DND-41 (cell line): ENCODE measurements at regions not wholly inside any gene's neighbourhood (a gene's known extent, or its start where the extent isn't known, plus 50 kb on each side); places are given as distances from the start of the nearest gene placed in this dataset.
"Not testable (repeated sequence)": the region's sequence is repeated elsewhere in the genome, so short reads cannot be mapped to it uniquely, and the experiment has no call there.

Source experiments
- ATAC-seq: fragments of 200-7000 bp; cut with Tn5 transposase; 3 replicates; pipeline ENCODE4 v1.9.1; 2021; ENCODE audit warnings: low read depth; ENCODE audit not compliant: insufficient read depth
- DNase-seq: peaks from one replicate; pipeline ENCODE4 v3.0.0-alpha.2; 2020
- H2AFZ ChIP-seq: 2 replicates; pipeline ENCODE4 v1.6.0; 2012; ENCODE audit warnings: low read depth, low read length
- H3K27ac ChIP-seq: 2 replicates; pipeline ENCODE4 v1.5.1; 2012; ENCODE audit warnings: low read length, inconsistent platforms
- H3K27me3 ChIP-seq: fragments of 200-600 bp; sonication (generic); 2 replicates; pipeline ENCODE4 v1.6.0; 2012; ENCODE audit warnings: low read length, mild to moderate bottlenecking, inconsistent platforms; ENCODE audit not compliant: insufficient read depth, poor library complexity
- H3K36me3 ChIP-seq: 2 replicates; pipeline ENCODE4 v1.5.1; 2012; ENCODE audit warnings: low read length, inconsistent platforms; ENCODE audit not compliant: insufficient read depth
- H3K4me1 ChIP-seq: 2 replicates; pipeline ENCODE4 v1.5.1; 2012; ENCODE audit warnings: mild to moderate bottlenecking, low read length; ENCODE audit not compliant: insufficient read depth
- H3K4me2 ChIP-seq: 2 replicates; pipeline ENCODE4 v1.6.0; 2012; ENCODE audit warnings: mild to moderate bottlenecking, moderate library complexity, low read length, inconsistent platforms; ENCODE audit not compliant: insufficient read depth
- H3K4me3 ChIP-seq, 2 experiments: fragments of 200-600 bp in 1 of 2; shearing (Covaris generic) in 1 of 2; 2 replicates each; pipeline ENCODE4 v1.5.1; 2012 to 2016; ENCODE audit warnings: inconsistent platforms in 2 of 2, low read length in 2 of 2, mild to moderate bottlenecking in 2 of 2, low read depth in 1 of 2, moderate library complexity in 1 of 2
- H3K79me2 ChIP-seq: 2 replicates; pipeline ENCODE4 v1.6.0; 2012; ENCODE audit warnings: low read length, inconsistent platforms; ENCODE audit not compliant: insufficient read depth
- H3K9ac ChIP-seq: 2 replicates; pipeline ENCODE4 v1.6.0; 2012; ENCODE audit warnings: low read depth, mild to moderate bottlenecking, inconsistent platforms, low read length, moderate library complexity
- H3K9me3 ChIP-seq: 2 replicates; pipeline ENCODE4 v1.5.1; 2012; ENCODE audit warnings: low read length, moderate library complexity, mild to moderate bottlenecking, inconsistent platforms; ENCODE audit not compliant: insufficient read depth, severe bottlenecking
- H4K20me1 ChIP-seq: 2 replicates; pipeline ENCODE4 v1.6.0; 2012; ENCODE audit warnings: low read length; ENCODE audit not compliant: insufficient read depth
- CTCF ChIP-seq: IDR thresholded peaks from 2 replicates; pipeline ENCODE4 v1.5.1; 2012; ENCODE audit warnings: borderline replicate concordance, low read length, moderate library complexity, mild to moderate bottlenecking; ENCODE audit not compliant: poor library complexity, severe bottlenecking; ENCODE audit errors: extremely low read depth
- EZH2 ChIP-seq: IDR thresholded peaks from 3 replicates; pipeline ENCODE4 v1.6.1; 2012; ENCODE audit warnings: borderline replicate concordance, low read depth, mild to moderate bottlenecking, moderate library complexity, low read length, inconsistent platforms; ENCODE audit not compliant: severe bottlenecking

GRCh38 chr1:226461087-226461486 lies 53.2 kb upstream of the PARP1 start:
- no peaks in the 10 kb centered on the region for H3K27me3 ChIP-seq
- DNase-seq (no peak), ATAC-seq (no peak)
- H3K4me3 ChIP-seq: no peak overlapping the region
- H4K20me1 ChIP-seq: no peaks in the 10 kb centered on the region
- H3K36me3 ChIP-seq: no peaks in the 10 kb centered on the region
- no peak overlapping the region for H3K27ac ChIP-seq
- H3K9me3 ChIP-seq: no peaks in the 10 kb centered on the region
- TF ChIP-seq EZH2: no peak
- no peak for TF ChIP-seq CTCF
- H3K9ac ChIP-seq: no peak overlapping the region
- no peaks in the 10 kb centered on the region for H3K79me2 ChIP-seq
- H3K4me2 ChIP-seq: no peak overlapping the region
- H2AFZ ChIP-seq: no peak overlapping the region
- H3K4me1 ChIP-seq: no peaks in the 10 kb centered on the region

- Histone ChIP-seq H3K9me3 (no peaks in the 10 kb centered on the region), H4K20me1 (no peaks in the 10 kb centered on the region), H3K4me1 (no peaks in the 10 kb centered on the region), H3K4me2 (no peak overlapping the region), H3K4me3 (no peak overlapping the region), H3K79me2 (no peaks in the 10 kb centered on the region), H3K27ac (no peak overlapping the region), H3K9ac (no peak overlapping the region), H3K36me3 (no peaks in the 10 kb centered on the region), H2AFZ (no peak overlapping the region), H3K27me3 (peaks cover 7% of the 10 kb centered on the region)
- no peak for TF ChIP-seq EZH2
- no peak for TF ChIP-seq CTCF
- ATAC-seq (no peak), DNase-seq (no peak)
Observed at GRCh38 chr1:226463925-226464586, 56.2 kb upstream of the PARP1 start.

GRCh38 chr1:226464587-226464971 lies 56.7 kb upstream of the PARP1 start:
- not testable (repeated sequence) for H3K27ac ChIP-seq, ATAC-seq, H3K4me2 ChIP-seq, H3K9me3 ChIP-seq, H4K20me1 ChIP-seq, H3K9ac ChIP-seq, H3K36me3 ChIP-seq, H3K4me1 ChIP-seq, H2AFZ ChIP-seq, H3K79me2 ChIP-seq, H3K4me3 ChIP-seq, H3K27me3 ChIP-seq
- peak; percentile 14 for DNase-seq

- H3K4me2 ChIP-seq: no peak overlapping the region
- no peak for DNase-seq
- no peaks in the 10 kb centered on the region for H4K20me1 ChIP-seq
- ATAC-seq: no peak
- H3K27ac ChIP-seq: no peak overlapping the region
- no peaks in the 10 kb centered on the region for H3K79me2 ChIP-seq
- no peaks in the 10 kb centered on the region for H3K9me3 ChIP-seq
- TF ChIP-seq CTCF: no peak
- no peak for TF ChIP-seq EZH2
- H3K27me3 ChIP-seq: peaks cover 7% of the 10 kb centered on the region
- no peak overlapping the region for H2AFZ ChIP-seq
- no peaks in the 10 kb centered on the region for H3K4me1 ChIP-seq
- no peak overlapping the region for H3K9ac ChIP-seq
- no peak overlapping the region for H3K4me3 ChIP-seq
- no peaks in the 10 kb centered on the region for H3K36me3 ChIP-seq
Observed at GRCh38 chr1:226466296-226466695, 58.4 kb upstream of the PARP1 start.
